ENCODE measurements at regions not wholly inside any gene's neighbourhood (a gene's known extent, or its start where the extent isn't known, plus 50 kb on each side); places are given as distances from the start of the nearest gene placed in this dataset.
"Not testable (repeated sequence)": the region's sequence is repeated elsewhere in the genome, so short reads cannot be mapped to it uniquely, and the experiment has no call there.

DNA sequence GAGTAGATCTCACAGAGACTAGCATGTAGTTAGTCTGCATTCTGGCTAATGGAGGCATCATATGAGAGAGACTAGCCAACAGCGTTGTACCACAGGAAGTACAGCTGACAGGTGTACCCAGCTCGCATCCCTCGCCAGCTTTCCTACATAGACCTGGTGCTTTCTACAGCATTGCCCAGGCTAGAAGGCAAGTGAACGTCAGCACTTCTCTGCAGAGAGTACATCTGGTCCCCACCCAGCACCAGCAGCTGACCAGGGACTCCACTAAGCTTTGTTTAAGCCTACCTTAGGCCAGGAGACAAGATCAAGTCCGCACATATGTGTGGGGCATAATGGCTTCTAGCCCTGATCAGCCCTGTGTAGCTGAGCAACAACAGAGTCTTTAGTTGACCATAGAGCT lies 1692.9 kb downstream of the SPATA31A7 start:
- H3K4me3 ChIP-seq (ENCODE audit: extremely low read depth in 1 of 4, insufficient read depth in 2 of 4, low read depth in 3 of 4, low read length in 4 of 4); H3K56ac ChIP-seq (replicated peaks; ENCODE audit: insufficient read length, low read depth, low read length); H3K79me2 ChIP-seq (ENCODE audit: control insufficient read depth in 1 of 2, insufficient read depth in 2 of 2, low read length in 2 of 2); H2BK20ac ChIP-seq (ENCODE audit: low read length); H4K91ac ChIP-seq (replicated peaks; ENCODE audit: insufficient read length, low read length); H2BK15ac ChIP-seq (ENCODE audit: low read length); H3K27ac ChIP-seq (ENCODE audit: low read depth, low read length); POLR2A ChIA-PET (ENCODE audit: partially characterized antibody); H2BK120ac ChIP-seq (replicated peaks; ENCODE audit: low read depth, low read length); H4K20me1 ChIP-seq (replicated peaks in 1 of 2; ENCODE audit: control insufficient read depth in 1 of 2, insufficient read depth in 2 of 2, low read length in 2 of 2); H2BK5ac ChIP-seq (ENCODE audit: low read depth, low read length); H3K36me3 ChIP-seq (ENCODE audit: control insufficient read depth in 2 of 4, insufficient read depth in 4 of 4, low read length in 3 of 4); FAIRE-seq; H2BK12ac ChIP-seq (ENCODE audit: low read depth, low read length); H3K14ac ChIP-seq (ENCODE audit: insufficient read length); H3K79me1 ChIP-seq (ENCODE audit: low read depth, low read length); DNase-seq (ENCODE audit: low read depth in 1 of 2, low spot score in 2 of 2); H3K27me3 ChIP-seq (replicated peaks in 1 of 4; ENCODE audit: control insufficient read depth in 3 of 4, extremely low read depth in 1 of 4, insufficient read depth in 3 of 4, low read length in 3 of 4); H3K9me3 ChIP-seq (ENCODE audit: insufficient read depth in 2 of 2, low read depth in 1 of 2, low read length in 1 of 2); H3K23me2 ChIP-seq (ENCODE audit: low read depth, low read length); H3K9ac ChIP-seq (replicated peaks in 1 of 4; ENCODE audit: extremely low read depth in 1 of 4, low read depth in 3 of 4, low read length in 3 of 4); H3K4me1 ChIP-seq (replicated peaks in 1 of 4; ENCODE audit: control insufficient read depth in 3 of 4, insufficient read depth in 4 of 4, low read length in 3 of 4); CTCF ChIA-PET (ENCODE audit: partially characterized antibody); H3K23ac ChIP-seq (ENCODE audit: insufficient read length); H4K5ac ChIP-seq (ENCODE audit: insufficient read length, low read depth, low read length); H2AFZ ChIP-seq (ENCODE audit: low read length); H3K4me2 ChIP-seq (ENCODE audit: insufficient read depth in 1 of 2, low read depth in 2 of 2, low read length in 2 of 2); H4K8ac ChIP-seq (ENCODE audit: extremely low read depth, insufficient read depth, low read length); H3K4ac ChIP-seq (replicated peaks; ENCODE audit: insufficient read length, low read depth, low read length); H2AK5ac ChIP-seq (ENCODE audit: low read depth, low read length); H3K18ac ChIP-seq (ENCODE audit: extremely low read depth, low read length): not testable (repeated sequence)
- 77% methylated on average over 5 of the region's 5 CpGs; no CpG with 5 or more reads in 1 of the 2 experiments for WGBS, 2 experiments (ENCODE audit: extremely low coverage in 1 of 2, insufficient coverage in 1 of 2, insufficient read length in 1 of 2, insufficient replicate concordance in 2 of 2, low coverage in 1 of 2, low lambda C conversion rate in 2 of 2, missing lambda C conversion rate in 1 of 2)

DNA sequence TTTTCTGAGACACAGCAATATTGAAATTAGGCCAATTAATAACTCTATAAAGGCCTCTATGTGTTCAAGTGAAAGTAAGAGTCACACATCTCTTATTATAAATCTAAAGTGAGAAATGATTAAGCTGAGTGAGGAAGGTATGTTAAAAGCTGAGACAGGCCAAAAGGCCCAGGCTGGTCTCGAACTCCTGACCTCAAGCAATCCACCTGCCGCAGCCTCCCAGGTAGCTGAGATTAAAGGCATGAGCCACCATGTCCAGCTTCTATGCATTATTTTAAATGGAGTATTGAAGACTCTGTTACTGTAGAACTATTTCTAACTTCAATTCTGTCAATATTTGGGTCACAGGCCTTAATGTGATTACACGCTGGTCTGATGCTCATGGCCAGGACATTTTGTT lies 1706.9 kb downstream of the SPATA31A7 start:
- POLR2A ChIA-PET (ENCODE audit: partially characterized antibody); H2BK12ac ChIP-seq (ENCODE audit: low read depth, low read length); H3K23me2 ChIP-seq (ENCODE audit: low read depth, low read length); H3K14ac ChIP-seq (ENCODE audit: insufficient read length); H3K4ac ChIP-seq (replicated peaks; ENCODE audit: insufficient read length, low read depth, low read length); CTCF ChIA-PET (ENCODE audit: partially characterized antibody); H3K4me3 ChIP-seq (ENCODE audit: extremely low read depth in 1 of 4, insufficient read depth in 2 of 4, low read depth in 3 of 4, low read length in 4 of 4); H3K23ac ChIP-seq (ENCODE audit: insufficient read length); H3K79me1 ChIP-seq (ENCODE audit: low read depth, low read length); H2BK15ac ChIP-seq (ENCODE audit: low read length); H4K5ac ChIP-seq (ENCODE audit: insufficient read length, low read depth, low read length); H4K20me1 ChIP-seq (replicated peaks in 1 of 2; ENCODE audit: control insufficient read depth in 1 of 2, insufficient read depth in 2 of 2, low read length in 2 of 2); H3K9me3 ChIP-seq (ENCODE audit: insufficient read depth in 2 of 2, low read depth in 1 of 2, low read length in 1 of 2); H3K27ac ChIP-seq (ENCODE audit: low read depth, low read length); H4K91ac ChIP-seq (replicated peaks; ENCODE audit: insufficient read length, low read length); H3K56ac ChIP-seq (replicated peaks; ENCODE audit: insufficient read length, low read depth, low read length); H2AFZ ChIP-seq (ENCODE audit: low read length); FAIRE-seq; H2AK5ac ChIP-seq (ENCODE audit: low read depth, low read length); H3K27me3 ChIP-seq (replicated peaks in 1 of 4; ENCODE audit: control insufficient read depth in 3 of 4, extremely low read depth in 1 of 4, insufficient read depth in 3 of 4, low read length in 3 of 4); H3K79me2 ChIP-seq (ENCODE audit: control insufficient read depth in 1 of 2, insufficient read depth in 2 of 2, low read length in 2 of 2); H3K18ac ChIP-seq (ENCODE audit: extremely low read depth, low read length); H4K8ac ChIP-seq (ENCODE audit: extremely low read depth, insufficient read depth, low read length); H2BK20ac ChIP-seq (ENCODE audit: low read length); H3K4me2 ChIP-seq (ENCODE audit: insufficient read depth in 1 of 2, low read depth in 2 of 2, low read length in 2 of 2); H3K9ac ChIP-seq (replicated peaks in 1 of 4; ENCODE audit: extremely low read depth in 1 of 4, low read depth in 3 of 4, low read length in 3 of 4); H2BK120ac ChIP-seq (replicated peaks; ENCODE audit: low read depth, low read length); H3K4me1 ChIP-seq (replicated peaks in 1 of 4; ENCODE audit: control insufficient read depth in 3 of 4, insufficient read depth in 4 of 4, low read length in 3 of 4); H3K36me3 ChIP-seq (ENCODE audit: control insufficient read depth in 2 of 4, insufficient read depth in 4 of 4, low read length in 3 of 4); DNase-seq (ENCODE audit: low read depth in 1 of 2, low spot score in 2 of 2); H2BK5ac ChIP-seq (ENCODE audit: low read depth, low read length): not testable (repeated sequence)
- WGBS, 2 experiments (ENCODE audit: extremely low coverage in 1 of 2, insufficient coverage in 1 of 2, insufficient read length in 1 of 2, insufficient replicate concordance in 2 of 2, low coverage in 1 of 2, low lambda C conversion rate in 2 of 2, missing lambda C conversion rate in 1 of 2), result 93% methylated on average over 2 of the region's 3 CpGs; no CpG with 5 or more reads in 1 of the 2 experiments
